ENCODE measurements at regions not wholly inside any gene's neighbourhood (a gene's known extent, or its start where the extent isn't known, plus 50 kb on each side); places are given as distances from the start of the nearest gene placed in this dataset.

- DNase-seq (ENCODE audit: low spot score): no peak
Observed at GRCh38 chr12:125568306-125568705, 503.1 kb downstream of the AACS start.

GRCh38 chr12:125573271-125573670 lies 508.0 kb downstream of the AACS start:
- DNase-seq (ENCODE audit: low spot score): no peak

- DNase-seq (ENCODE audit: low spot score): no peak
Observed at GRCh38 chr12:125577334-125577733, 512.1 kb downstream of the AACS start.

- DNase-seq (ENCODE audit: low spot score): no peak
Observed at GRCh38 chr12:125579916-125580315, 514.7 kb downstream of the AACS start.

GRCh38 chr12:125583071-125583470 lies 517.8 kb downstream of the AACS start:
- DNase-seq (ENCODE audit: low spot score): no peak

GRCh38 chr12:125586441-125586840 lies 521.2 kb downstream of the AACS start:
- DNase-seq (ENCODE audit: low spot score): no peak

GRCh38 chr12:125593269-125593668 lies 528.0 kb downstream of the AACS start:
- no peak for DNase-seq (ENCODE audit: low spot score)

- DNase-seq (ENCODE audit: low spot score): no peak
Observed at GRCh38 chr12:125604976-125605375, 539.7 kb downstream of the AACS start.

- no peak for DNase-seq (ENCODE audit: low spot score)
Observed at GRCh38 chr12:125606312-125606711, 541.1 kb downstream of the AACS start.

GRCh38 chr12:125610292-125610691 lies 545.1 kb downstream of the AACS start:
- no peak for DNase-seq (ENCODE audit: low spot score)

- DNase-seq (ENCODE audit: low spot score): no peak
Observed at GRCh38 chr12:125610971-125611370, 545.7 kb downstream of the AACS start.

GRCh38 chr12:125614058-125614457 lies 548.8 kb downstream of the AACS start:
- no peak for DNase-seq (ENCODE audit: low spot score)

GRCh38 chr12:125619723-125620122 lies 554.5 kb downstream of the AACS start:
- no peak for DNase-seq (ENCODE audit: low spot score)

GRCh38 chr12:125633686-125634085 lies 568.5 kb downstream of the AACS start:
- no peak for DNase-seq (ENCODE audit: low spot score)

- DNase-seq (ENCODE audit: low spot score): no peak
Observed at GRCh38 chr12:125634813-125635212, 569.6 kb downstream of the AACS start.

- no peak for DNase-seq (ENCODE audit: low spot score)
Observed at GRCh38 chr12:125639826-125640225, 574.6 kb downstream of the AACS start.

- no peak for DNase-seq (ENCODE audit: low spot score)
Observed at GRCh38 chr12:125643055-125643454, 577.8 kb downstream of the AACS start.

GRCh38 chr12:125645724-125646123 lies 580.5 kb downstream of the AACS start:
- no peak for DNase-seq (ENCODE audit: low spot score)

- no peak for DNase-seq (ENCODE audit: low spot score)
Observed at GRCh38 chr12:125650587-125650986, 585.4 kb downstream of the AACS start.

- no peak for DNase-seq (ENCODE audit: low spot score)
Observed at GRCh38 chr12:125651625-125652024, 586.4 kb downstream of the AACS start.

- no peak for DNase-seq (ENCODE audit: low spot score)
Observed at GRCh38 chr12:125652681-125653080, 587.4 kb downstream of the AACS start.

GRCh38 chr12:125657681-125658080 lies 592.4 kb downstream of the AACS start:
- no peak for DNase-seq (ENCODE audit: low spot score)

GRCh38 chr12:125674554-125675338 lies 609.5 kb downstream of the AACS start:
- no peak for DNase-seq (ENCODE audit: low spot score)

- DNase-seq (ENCODE audit: low spot score): no peak
Observed at GRCh38 chr12:125676366-125676765, 611.1 kb downstream of the AACS start.

All from AG08396 (cell line).